K562 (cell line): ENCODE measurements at regions not wholly inside any gene's neighbourhood (a gene's known extent, or its start where the extent isn't known, plus 50 kb on each side); places are given as distances from the start of the nearest gene placed in this dataset.

Experiments used
- GABPB2 ChIP-seq: fragments of 250-450 bp; sonication (Bioruptor Pico); conservative IDR thresholded peaks from 2 replicates; pipeline ENCODE4 v1.5.1; 2021; ENCODE audit warnings: mild to moderate bottlenecking
- MYBL2 ChIP-seq, 2 experiments: fragments of 450-650 bp in 1 of 2; sonication (generic) in 1 of 2; formaldehyde crosslinking in 1 of 2; IDR thresholded peaks; 2 replicates each; pipeline versions ENCODE4 v1.6.1 to v1.8.1; 2017 to 2022; ENCODE audit warnings: borderline replicate concordance in 1 of 2, inconsistent platforms in 1 of 2, low read depth in 1 of 2, mild to moderate bottlenecking in 1 of 2, missing genetic modification reagents in 1 of 2, moderate library complexity in 1 of 2
- POLR2B ChIP-seq: fragments of 450-650 bp; IDR thresholded peaks from 2 replicates; pipeline ENCODE4 v1.6.1; 2018; ENCODE audit warnings: low read depth; ENCODE audit not compliant: partially characterized antibody
- RAD21 ChIP-seq, 2 experiments: fragments of 250-450 bp in 1 of 2; fragments of 450-650 bp in 1 of 2; sonication (Bioruptor Pico) in 1 of 2; formaldehyde crosslinking in 1 of 2; IDR thresholded peaks in 1 of 2; conservative IDR thresholded peaks in 1 of 2; 2 replicates each; pipeline versions ENCODE4 v1.4.0 to v1.8.0; 2020 to 2022; ENCODE audit warnings: mild to moderate bottlenecking in 2 of 2, moderate library complexity in 1 of 2
- THRA ChIP-seq: fragments of 450-650 bp; IDR thresholded peaks from 2 replicates; pipeline ENCODE4 v1.6.1; 2017; ENCODE audit warnings: mild to moderate bottlenecking, moderate library complexity
- ZNF764 ChIP-seq: fragments of 250-450 bp; sonication (Bioruptor Pico); IDR thresholded peaks from 2 replicates; pipeline ENCODE4 v1.4.0; 2020; ENCODE audit warnings: low read depth, mild to moderate bottlenecking, moderate library complexity
- TF ChIP-seq, protein P1 (sequence below): fragments of 200-600 bp; sonication (generic); IDR thresholded peaks from one replicate; pipeline ENCODE4 v1.6.1; 2012; ENCODE audit warnings: mild to moderate bottlenecking, low read depth, low read length, inconsistent platforms

- TF ChIP-seq, protein P1, sequence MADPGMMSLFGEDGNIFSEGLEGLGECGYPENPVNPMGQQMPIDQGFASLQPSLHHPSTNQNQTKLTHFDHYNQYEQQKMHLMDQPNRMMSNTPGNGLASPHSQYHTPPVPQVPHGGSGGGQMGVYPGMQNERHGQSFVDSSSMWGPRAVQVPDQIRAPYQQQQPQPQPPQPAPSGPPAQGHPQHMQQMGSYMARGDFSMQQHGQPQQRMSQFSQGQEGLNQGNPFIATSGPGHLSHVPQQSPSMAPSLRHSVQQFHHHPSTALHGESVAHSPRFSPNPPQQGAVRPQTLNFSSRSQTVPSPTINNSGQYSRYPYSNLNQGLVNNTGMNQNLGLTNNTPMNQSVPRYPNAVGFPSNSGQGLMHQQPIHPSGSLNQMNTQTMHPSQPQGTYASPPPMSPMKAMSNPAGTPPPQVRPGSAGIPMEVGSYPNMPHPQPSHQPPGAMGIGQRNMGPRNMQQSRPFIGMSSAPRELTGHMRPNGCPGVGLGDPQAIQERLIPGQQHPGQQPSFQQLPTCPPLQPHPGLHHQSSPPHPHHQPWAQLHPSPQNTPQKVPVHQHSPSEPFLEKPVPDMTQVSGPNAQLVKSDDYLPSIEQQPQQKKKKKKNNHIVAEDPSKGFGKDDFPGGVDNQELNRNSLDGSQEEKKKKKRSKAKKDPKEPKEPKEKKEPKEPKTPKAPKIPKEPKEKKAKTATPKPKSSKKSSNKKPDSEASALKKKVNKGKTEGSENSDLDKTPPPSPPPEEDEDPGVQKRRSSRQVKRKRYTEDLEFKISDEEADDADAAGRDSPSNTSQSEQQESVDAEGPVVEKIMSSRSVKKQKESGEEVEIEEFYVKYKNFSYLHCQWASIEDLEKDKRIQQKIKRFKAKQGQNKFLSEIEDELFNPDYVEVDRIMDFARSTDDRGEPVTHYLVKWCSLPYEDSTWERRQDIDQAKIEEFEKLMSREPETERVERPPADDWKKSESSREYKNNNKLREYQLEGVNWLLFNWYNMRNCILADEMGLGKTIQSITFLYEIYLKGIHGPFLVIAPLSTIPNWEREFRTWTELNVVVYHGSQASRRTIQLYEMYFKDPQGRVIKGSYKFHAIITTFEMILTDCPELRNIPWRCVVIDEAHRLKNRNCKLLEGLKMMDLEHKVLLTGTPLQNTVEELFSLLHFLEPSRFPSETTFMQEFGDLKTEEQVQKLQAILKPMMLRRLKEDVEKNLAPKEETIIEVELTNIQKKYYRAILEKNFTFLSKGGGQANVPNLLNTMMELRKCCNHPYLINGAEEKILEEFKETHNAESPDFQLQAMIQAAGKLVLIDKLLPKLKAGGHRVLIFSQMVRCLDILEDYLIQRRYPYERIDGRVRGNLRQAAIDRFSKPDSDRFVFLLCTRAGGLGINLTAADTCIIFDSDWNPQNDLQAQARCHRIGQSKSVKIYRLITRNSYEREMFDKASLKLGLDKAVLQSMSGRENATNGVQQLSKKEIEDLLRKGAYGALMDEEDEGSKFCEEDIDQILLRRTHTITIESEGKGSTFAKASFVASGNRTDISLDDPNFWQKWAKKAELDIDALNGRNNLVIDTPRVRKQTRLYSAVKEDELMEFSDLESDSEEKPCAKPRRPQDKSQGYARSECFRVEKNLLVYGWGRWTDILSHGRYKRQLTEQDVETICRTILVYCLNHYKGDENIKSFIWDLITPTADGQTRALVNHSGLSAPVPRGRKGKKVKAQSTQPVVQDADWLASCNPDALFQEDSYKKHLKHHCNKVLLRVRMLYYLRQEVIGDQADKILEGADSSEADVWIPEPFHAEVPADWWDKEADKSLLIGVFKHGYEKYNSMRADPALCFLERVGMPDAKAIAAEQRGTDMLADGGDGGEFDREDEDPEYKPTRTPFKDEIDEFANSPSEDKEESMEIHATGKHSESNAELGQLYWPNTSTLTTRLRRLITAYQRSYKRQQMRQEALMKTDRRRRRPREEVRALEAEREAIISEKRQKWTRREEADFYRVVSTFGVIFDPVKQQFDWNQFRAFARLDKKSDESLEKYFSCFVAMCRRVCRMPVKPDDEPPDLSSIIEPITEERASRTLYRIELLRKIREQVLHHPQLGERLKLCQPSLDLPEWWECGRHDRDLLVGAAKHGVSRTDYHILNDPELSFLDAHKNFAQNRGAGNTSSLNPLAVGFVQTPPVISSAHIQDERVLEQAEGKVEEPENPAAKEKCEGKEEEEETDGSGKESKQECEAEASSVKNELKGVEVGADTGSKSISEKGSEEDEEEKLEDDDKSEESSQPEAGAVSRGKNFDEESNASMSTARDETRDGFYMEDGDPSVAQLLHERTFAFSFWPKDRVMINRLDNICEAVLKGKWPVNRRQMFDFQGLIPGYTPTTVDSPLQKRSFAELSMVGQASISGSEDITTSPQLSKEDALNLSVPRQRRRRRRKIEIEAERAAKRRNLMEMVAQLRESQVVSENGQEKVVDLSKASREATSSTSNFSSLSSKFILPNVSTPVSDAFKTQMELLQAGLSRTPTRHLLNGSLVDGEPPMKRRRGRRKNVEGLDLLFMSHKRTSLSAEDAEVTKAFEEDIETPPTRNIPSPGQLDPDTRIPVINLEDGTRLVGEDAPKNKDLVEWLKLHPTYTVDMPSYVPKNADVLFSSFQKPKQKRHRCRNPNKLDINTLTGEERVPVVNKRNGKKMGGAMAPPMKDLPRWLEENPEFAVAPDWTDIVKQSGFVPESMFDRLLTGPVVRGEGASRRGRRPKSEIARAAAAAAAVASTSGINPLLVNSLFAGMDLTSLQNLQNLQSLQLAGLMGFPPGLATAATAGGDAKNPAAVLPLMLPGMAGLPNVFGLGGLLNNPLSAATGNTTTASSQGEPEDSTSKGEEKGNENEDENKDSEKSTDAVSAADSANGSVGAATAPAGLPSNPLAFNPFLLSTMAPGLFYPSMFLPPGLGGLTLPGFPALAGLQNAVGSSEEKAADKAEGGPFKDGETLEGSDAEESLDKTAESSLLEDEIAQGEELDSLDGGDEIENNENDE = no peak
- no peak for TF ChIP-seq POLR2B
- TF ChIP-seq THRA = no peak
- no peak for TF ChIP-seq GABPB2
- TF ChIP-seq MYBL2 (IDR thresholded peaks at IDR 0.05; ENCODE audit: low read depth) = no peak
- no peak for TF ChIP-seq MYBL2 (CRISPR knock-in tag; IDR thresholded peaks at IDR 0.05; ENCODE audit: borderline replicate concordance)
- no peak for TF ChIP-seq RAD21 (CRISPR knock-in tag; conservative IDR thresholded peaks at IDR 0.05 in 1 of 2, IDR thresholded peaks at IDR 0.05 in 1 of 2)
- no peak for TF ChIP-seq ZNF764 (CRISPR knock-in tag)
These were observed 135.1 kb upstream of the KLHL25 start (continued) for GRCh38 chr15:85929786-85930185.
